GM20431 (cell line): ENCODE measurements at regions not wholly inside any gene's neighbourhood (a gene's known extent, or its start where the extent isn't known, plus 50 kb on each side); places are given as distances from the start of the nearest gene placed in this dataset.

Experiments
- in situ Hi-C: fragments of 300-500 bp; cut with MseI, MboI; formaldehyde crosslinking; loops from one replicate; pipeline ENCODE4 v1.15.0; 2020; ENCODE audit warnings: low sequenced_read_pairs; ENCODE audit not compliant: unreplicated experiment

- in situ Hi-C loops, result no loop called here
These were observed 256.6 kb downstream of the PTEN start for GRCh38 chr10:88120075-88120474.

DNA sequence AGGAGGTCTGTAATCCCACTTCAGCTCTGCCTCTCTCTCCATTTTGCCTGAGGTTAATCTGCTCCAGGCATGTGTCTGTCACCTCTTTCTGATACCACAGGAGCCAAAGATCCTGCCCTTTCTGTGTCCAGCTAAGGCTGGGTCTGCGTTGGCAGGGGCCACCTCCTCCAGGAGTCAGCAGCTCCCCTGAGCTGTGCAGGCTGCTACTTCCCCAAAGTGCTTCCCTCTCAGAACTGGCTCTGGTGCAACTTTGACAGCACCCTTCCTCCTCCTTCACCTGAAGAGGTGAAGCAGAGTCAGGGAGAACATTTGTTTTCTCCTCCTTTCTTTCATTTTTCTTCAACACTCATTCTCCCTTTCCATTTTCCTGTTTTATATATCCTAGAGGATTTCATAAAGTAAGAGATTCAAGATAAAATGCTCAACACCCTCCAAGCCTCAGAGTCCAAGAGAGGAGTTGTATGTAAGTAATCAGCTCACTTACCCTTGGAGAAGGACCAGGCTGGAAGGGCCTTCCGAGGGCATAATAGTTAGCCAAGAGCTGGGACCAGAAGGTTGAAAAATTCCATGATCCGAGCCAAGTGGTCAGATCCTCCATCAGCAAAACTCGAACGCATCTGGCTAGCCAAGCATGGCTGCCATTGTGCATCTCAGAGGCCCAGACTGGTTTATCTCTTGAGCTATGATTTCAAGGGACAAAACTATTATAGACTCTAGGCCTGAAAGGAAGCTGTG, 257.3 kb downstream of the PTEN start:
- in situ Hi-C loops, result no loop called here

- in situ Hi-C loops, result no loop called here
These were observed 257.9 kb downstream of the PTEN start for GRCh38 chr10:88121361-88121760.

- in situ Hi-C loops, result no loop called here
These were observed 258.7 kb downstream of the PTEN start for GRCh38 chr10:88122145-88122544.

GRCh38 chr10:88122576-88122975, 259.2 kb downstream of the PTEN start:
- in situ Hi-C loops, result no loop called here

DNA sequence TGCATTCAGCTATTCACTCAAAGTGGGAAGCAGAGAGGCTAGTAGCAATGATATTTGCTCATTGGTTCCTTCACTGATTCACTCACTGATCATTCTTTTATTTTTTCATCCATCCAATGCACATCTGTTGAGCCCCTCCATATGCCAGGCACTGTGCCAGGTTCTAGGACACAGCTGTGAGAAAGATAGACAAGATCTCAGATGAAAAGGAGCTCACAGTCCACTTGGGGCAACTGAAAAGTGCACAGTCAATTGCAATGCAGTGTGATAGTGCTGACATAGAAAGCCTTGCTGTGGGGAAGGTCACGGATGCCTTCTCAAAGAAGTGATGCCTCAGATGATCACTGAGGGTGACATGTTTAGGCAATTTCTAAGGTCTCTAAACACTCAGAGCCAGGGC, 262.3 kb downstream of the PTEN start:
- in situ Hi-C loops, result no loop called here

GRCh38 chr10:88126699-88127098, 263.3 kb downstream of the PTEN start:
- in situ Hi-C loops, result no loop called here

GRCh38 chr10:88127269-88127668, 263.8 kb downstream of the PTEN start:
- in situ Hi-C loops, result no loop called here

DNA sequence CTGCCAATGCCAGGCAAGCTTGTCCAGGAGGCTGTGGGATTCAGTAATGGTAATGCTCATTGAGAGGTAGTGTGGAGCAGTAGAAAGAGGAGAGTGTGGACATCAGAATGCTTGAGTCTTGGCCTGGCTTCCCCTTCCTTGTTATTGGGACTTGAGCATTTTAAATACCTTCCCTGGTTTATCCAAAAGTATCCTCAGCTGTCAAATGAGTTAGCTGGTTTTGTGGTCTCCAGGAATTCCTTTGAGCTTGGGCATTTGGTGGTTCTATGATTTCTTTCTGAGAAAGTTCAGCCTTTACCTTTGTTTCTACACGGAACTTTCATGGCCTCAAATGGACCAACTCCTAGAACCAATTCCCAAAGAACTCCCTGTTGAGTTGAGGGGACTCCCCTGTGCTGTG, 264.3 kb downstream of the PTEN start:
- in situ Hi-C loops, result no loop called here

GRCh38 chr10:88129013-88129412, 265.6 kb downstream of the PTEN start:
- in situ Hi-C loops, result no loop called here

GRCh38 chr10:88130912-88131311, 267.5 kb downstream of the PTEN start:
- in situ Hi-C loops, result no loop called here

DNA sequence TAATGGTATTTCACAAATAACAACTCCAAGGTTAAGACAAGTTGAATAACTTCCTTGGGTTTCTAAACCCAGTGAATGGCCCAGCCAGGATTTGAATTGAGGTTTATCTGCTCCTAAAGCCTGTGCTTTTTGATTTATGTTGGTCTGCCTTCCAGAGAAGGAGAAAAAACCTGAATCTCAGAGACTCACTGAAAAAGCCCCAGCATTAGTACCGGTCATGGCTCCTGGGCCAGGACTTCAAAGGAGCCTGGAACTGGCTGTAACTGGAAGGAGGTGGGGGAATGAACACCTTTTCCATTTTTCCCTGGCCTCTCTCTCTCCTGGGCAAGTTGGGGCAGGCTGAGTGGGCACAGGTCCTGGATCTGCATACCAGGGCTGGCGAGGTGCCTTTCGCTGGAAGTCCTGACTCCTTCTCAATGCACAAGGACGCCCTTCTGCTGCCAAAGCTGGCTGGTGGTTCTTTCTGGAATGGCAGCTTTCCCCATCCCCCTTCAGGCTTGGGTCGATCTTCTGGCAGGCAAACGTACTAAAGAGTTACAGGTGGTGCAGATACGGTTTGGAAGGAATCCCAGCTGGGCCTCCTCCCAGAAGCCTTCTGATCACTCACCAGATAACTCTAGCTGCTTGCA, 268.2 kb downstream of the PTEN start:
- in situ Hi-C loops, result no loop called here

- in situ Hi-C loops, result no loop called here
These were observed 273.3 kb downstream of the PTEN start for GRCh38 chr10:88136712-88137111.

- in situ Hi-C loops, result no loop called here
These were observed 275.0 kb downstream of the PTEN start for GRCh38 chr10:88138319-88138848.

- in situ Hi-C loops, result no loop called here
These were observed 283.8 kb downstream of the PTEN start for GRCh38 chr10:88147000-88147798.

GRCh38 chr10:88149906-88150305, 286.5 kb downstream of the PTEN start:
- in situ Hi-C loops, result no loop called here

- in situ Hi-C loops, result no loop called here
These were observed 286.9 kb downstream of the PTEN start for GRCh38 chr10:88150339-88150738.

- in situ Hi-C loops, result no loop called here
These were observed 289.3 kb downstream of the PTEN start for GRCh38 chr10:88152728-88153133.

- in situ Hi-C loops, result no loop called here
These were observed 291.3 kb downstream of the PTEN start for GRCh38 chr10:88154596-88155250.

DNA sequence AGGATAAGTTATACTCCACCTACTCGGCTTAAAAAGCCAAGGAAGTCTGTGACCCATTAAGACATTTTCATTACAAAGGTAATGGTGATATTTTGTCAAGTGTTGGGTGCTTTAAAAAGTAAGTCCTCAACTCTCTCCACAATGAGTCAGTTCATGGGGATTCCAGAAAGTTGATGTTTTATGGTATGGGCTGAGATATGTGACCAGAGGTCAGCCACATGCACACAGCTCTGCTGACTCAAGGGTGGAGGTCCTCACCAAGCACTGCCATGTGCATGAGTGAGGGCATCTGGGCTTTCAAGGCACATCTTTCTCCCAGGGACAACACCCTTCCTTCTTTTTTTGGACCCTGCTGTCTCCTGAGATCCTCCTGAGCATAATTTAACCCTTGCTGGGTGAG, 292.9 kb downstream of the PTEN start:
- in situ Hi-C loops, result no loop called here
